ENCODE measurements at regions not wholly inside any gene's neighbourhood (a gene's known extent, or its start where the extent isn't known, plus 50 kb on each side); places are given as distances from the start of the nearest gene placed in this dataset.
"Not testable (repeated sequence)": the region's sequence is repeated elsewhere in the genome, so short reads cannot be mapped to it uniquely, and the experiment has no call there.

- Histone ChIP-seq H3K27ac (ENCODE audit: extremely low read length, insufficient read depth, low read length) (no peak overlapping the region), H3K79me2 (ENCODE audit: insufficient read depth, low read length) (no peaks in the 10 kb centered on the region), H3K9me3 (ENCODE audit: low read length) (no peaks in the 10 kb centered on the region), H3K9ac (ENCODE audit: insufficient read depth, low read depth, low read length) (no peak overlapping the region), H3K4me3 (replicated peaks in 1 of 3; ENCODE audit: insufficient read depth in 1 of 3, low read depth in 2 of 3, low read length in 3 of 3) (no peak overlapping the region), H3K4me2 (ENCODE audit: low read depth, low read length) (no peak overlapping the region), H2AFZ (ENCODE audit: low read length) (no peak overlapping the region), H3K27me3 (ENCODE audit: control insufficient read depth in 1 of 2, insufficient read depth in 2 of 2, low read length in 2 of 2) (peaks cover 1 to 10% of the 10 kb centered on the region in 2 experiments; a peak in 3 of 5 replicates), H3K4me1 (ENCODE audit: insufficient read depth, low read length) (no peaks in the 10 kb centered on the region), H3K36me3 (replicated peaks in 1 of 2; ENCODE audit: control insufficient read depth in 1 of 2, insufficient read depth in 2 of 2, low read length in 2 of 2) (no peaks in the 10 kb centered on the region), H4K20me1 (ENCODE audit: insufficient read depth, low read length) (no peaks in the 10 kb centered on the region)
- DNase-seq (ENCODE audit: low spot score) (no peak), ATAC-seq (no peak), FAIRE-seq (no peak)
- intact Hi-C loops (cut with micrococcal nuclease; ENCODE audit: unreplicated experiment) (no loop called here), in situ Hi-C loops (cut with HindIII; ENCODE audit: extremely low pct_ligation_motif_present, low pct_unique_long_range_greater_than_20kb) (no loop called here)
- ChIA-PET CTCF (ENCODE audit: low intra/inter-chr PET ratio, low total read pairs) (no interaction called here), POLR2A (no interaction called here)
- no peak for TF ChIP-seq REPIN1 (CRISPR knock-in tag; IDR thresholded peaks at IDR 0.05; ENCODE audit: borderline replicate concordance, low read depth)
- no peak for TF ChIP-seq ZBTB7B (CRISPR knock-in tag; IDR thresholded peaks at IDR 0.05)
- no peak for TF ChIP-seq MIER2 (CRISPR knock-in tag; IDR thresholded peaks at IDR 0.05)
- peak; percentile 80; the same call in 1 of the 2 replicates for TF ChIP-seq ZNF768 (CRISPR knock-in tag; IDR thresholded peaks at IDR 0.05)
- no TSS peak for BruUV-seq (replicated peaks)
- WGBS (ENCODE audit: low lambda C conversion rate) = 5% methylated on average over 3 of the region's 3 CpGs
These were observed 272.4 kb upstream of the XYLT1 start for GRCh38 chr16:17743158-17743557.

- DNase-seq (ENCODE audit: low spot score); H2AFZ ChIP-seq (ENCODE audit: low read length); H3K9ac ChIP-seq (ENCODE audit: insufficient read depth, low read depth, low read length); H4K20me1 ChIP-seq (ENCODE audit: insufficient read depth, low read length); H3K9me3 ChIP-seq (ENCODE audit: low read length); intact Hi-C loops (cut with micrococcal nuclease; ENCODE audit: unreplicated experiment); ATAC-seq; in situ Hi-C loops (cut with HindIII; ENCODE audit: extremely low pct_ligation_motif_present, low pct_unique_long_range_greater_than_20kb); H3K36me3 ChIP-seq (replicated peaks in 1 of 2; ENCODE audit: control insufficient read depth in 1 of 2, insufficient read depth in 2 of 2, low read length in 2 of 2); POLR2A ChIA-PET; FAIRE-seq; H3K4me3 ChIP-seq (replicated peaks in 1 of 3; ENCODE audit: insufficient read depth in 1 of 3, low read depth in 2 of 3, low read length in 3 of 3); H3K27me3 ChIP-seq (ENCODE audit: control insufficient read depth in 1 of 2, insufficient read depth in 2 of 2, low read length in 2 of 2); H3K79me2 ChIP-seq (ENCODE audit: insufficient read depth, low read length); H3K4me2 ChIP-seq (ENCODE audit: low read depth, low read length); CTCF ChIA-PET (ENCODE audit: low intra/inter-chr PET ratio, low total read pairs); BruUV-seq (replicated peaks); H3K27ac ChIP-seq (ENCODE audit: extremely low read length, insufficient read depth, low read length); H3K4me1 ChIP-seq (ENCODE audit: insufficient read depth, low read length): not testable (repeated sequence)
- WGBS (ENCODE audit: low lambda C conversion rate) = 2% methylated on average over 3 of the region's 3 CpGs
These were observed 264.3 kb upstream of the XYLT1 start for GRCh38 chr16:17735099-17735498.

All from HepG2 (cell line).